SW480 (cell line): ENCODE measurements at regions not wholly inside any gene's neighbourhood (a gene's known extent, or its start where the extent isn't known, plus 50 kb on each side); places are given as distances from the start of the nearest gene placed in this dataset.

ENCODE experiments used
- DNase-seq: peaks from one replicate; pipeline ENCODE4 v3.0.0-alpha.2; 2016; ENCODE audit warnings: low spot score

- no peak for DNase-seq
Observed at GRCh38 chr15:98202256-98202655, 241.8 kb downstream of the ARRDC4 start.

- DNase-seq, result no peak
Observed at GRCh38 chr15:98203872-98204660, 243.6 kb downstream of the ARRDC4 start.

- DNase-seq, result no peak
Observed at GRCh38 chr15:98207928-98208327, 247.4 kb downstream of the ARRDC4 start.

- no peak for DNase-seq
Observed at GRCh38 chr15:98213346-98213979, 253.0 kb downstream of the ARRDC4 start.

- DNase-seq, result no peak
Observed at GRCh38 chr15:98216166-98216565, 255.7 kb downstream of the ARRDC4 start.

DNA sequence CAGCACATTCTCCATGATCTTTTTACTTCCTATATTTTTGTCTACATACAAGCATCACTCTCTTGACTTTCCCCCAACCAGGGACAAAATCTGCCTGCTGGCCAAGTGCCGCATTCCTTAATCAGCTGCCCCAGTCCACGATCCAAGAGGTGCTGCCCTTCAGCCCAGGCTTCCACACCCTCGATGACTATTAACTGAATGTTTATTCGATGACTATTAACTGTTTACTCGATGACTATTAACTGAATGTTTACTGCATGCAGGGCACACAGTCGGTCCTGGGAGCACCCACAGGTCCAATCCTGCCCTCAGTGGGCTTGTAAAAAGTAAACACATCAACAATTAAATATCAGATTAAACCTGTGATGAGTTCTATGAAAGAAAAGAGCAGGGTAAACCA, 256.9 kb downstream of the ARRDC4 start:
- no peak for DNase-seq

DNA sequence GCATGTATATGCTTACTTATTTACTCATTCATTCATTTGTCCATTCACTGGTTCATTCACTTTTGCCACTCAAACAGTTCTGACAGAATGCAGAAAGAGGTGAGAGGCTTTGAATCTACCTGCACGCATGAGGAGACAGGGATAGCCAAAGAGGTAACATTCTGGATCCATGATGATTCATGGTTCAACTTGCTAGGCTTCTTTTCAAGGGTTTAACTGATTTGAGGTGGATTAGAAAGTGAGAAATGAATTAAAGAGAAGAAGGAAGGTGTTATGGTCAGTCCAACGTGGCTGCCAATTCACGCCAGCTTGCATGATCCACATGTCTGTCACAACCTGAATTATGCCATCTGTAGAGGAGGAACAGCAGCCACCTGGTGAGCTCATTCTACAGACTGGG, 260.6 kb downstream of the ARRDC4 start:
- DNase-seq, result no peak

DNA sequence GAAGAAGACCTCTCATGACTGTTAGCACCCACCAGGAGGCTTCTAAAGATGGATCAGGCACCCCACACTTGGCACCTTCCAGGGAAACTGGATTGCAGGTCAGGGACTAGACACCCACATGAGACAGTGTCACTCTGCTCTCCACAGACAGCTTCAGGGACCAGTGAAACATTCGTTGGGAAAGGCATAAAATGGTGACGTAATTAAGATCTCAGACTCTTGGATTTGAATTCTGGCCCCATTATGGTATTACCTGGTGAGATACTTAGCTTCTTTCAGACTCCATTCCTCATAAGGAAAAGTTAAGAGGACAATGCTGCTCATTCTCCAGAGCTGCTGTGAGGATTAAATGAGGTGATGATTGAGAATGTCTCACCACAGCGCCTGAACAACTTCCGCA, 261.1 kb downstream of the ARRDC4 start:
- DNase-seq, result no peak

DNA sequence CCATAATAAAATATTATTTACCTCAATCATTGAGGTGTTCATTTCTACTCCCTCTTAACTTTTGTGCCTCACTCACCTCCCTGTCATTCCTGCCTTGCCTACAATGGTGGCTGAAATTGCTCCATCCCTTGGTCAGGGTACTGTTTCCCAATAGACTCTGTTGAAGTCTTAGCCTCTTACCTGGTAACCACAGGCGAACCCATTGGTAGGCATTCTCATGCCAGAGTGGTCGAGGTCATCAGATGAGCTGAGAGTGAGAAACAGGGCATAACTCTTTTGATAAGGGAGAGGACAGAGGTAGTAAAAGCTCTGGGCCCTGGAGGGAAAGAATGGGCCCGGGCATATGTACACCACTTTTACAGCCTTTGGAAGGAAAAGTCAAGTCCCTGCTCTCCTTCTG, 265.6 kb downstream of the ARRDC4 start:
- DNase-seq, result no peak

- no peak for DNase-seq
Observed at GRCh38 chr15:98226578-98226977, 266.1 kb downstream of the ARRDC4 start.

- DNase-seq, result no peak
Observed at GRCh38 chr15:98228846-98229245, 268.3 kb downstream of the ARRDC4 start.

- DNase-seq, result no peak
Observed at GRCh38 chr15:98230975-98231374, 270.5 kb downstream of the ARRDC4 start.

GRCh38 chr15:98231696-98232440, 271.4 kb downstream of the ARRDC4 start:
- DNase-seq, result no peak

GRCh38 chr15:98232761-98233160, 272.3 kb downstream of the ARRDC4 start:
- no peak for DNase-seq

DNA sequence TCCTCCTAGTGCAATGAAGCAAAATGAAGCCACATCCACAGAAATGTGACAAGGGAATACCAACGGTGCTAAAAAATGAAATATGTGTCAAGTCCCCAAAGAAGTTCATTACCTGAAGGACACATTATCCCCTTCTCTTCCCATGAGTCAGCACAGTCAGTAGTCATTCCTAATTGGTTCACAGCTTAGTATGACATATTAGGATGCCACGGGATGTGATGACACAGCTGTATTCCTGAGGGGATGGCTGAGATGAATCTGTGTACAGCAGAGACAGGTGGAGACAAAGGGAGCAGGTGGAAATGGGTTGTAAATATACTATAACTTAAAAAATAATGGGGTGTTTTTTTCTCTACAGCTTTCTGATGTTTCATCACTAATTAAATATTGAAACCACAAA, 273.4 kb downstream of the ARRDC4 start:
- DNase-seq, result no peak

GRCh38 chr15:98240303-98240702, 279.8 kb downstream of the ARRDC4 start:
- DNase-seq, result no peak

DNA sequence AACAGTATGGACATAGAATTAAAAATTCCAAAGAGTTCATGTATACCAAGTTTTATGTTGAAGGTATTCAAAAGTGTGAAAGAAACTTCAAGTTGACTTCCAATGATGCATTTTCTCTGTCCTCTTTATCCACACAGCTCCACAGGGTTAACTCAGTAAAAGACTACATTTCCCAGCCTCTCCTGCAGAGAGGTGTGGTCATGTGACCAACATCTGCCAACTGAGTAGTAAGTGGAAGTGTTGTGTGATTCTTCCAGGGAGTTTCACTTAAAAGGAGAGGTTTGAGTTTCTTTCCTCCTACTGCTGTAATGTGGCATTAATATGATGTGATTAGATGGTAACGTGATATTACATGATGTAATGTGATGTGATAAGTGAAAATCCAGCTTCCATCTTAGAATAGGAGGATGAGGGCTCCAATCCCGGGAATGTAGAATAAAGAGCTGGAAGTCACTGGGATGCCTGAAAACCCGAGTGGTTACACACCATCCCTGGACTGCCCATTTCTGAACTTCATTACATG, 280.6 kb downstream of the ARRDC4 start:
- DNase-seq, result peak; percentile 11

- no peak for DNase-seq
Observed at GRCh38 chr15:98257290-98257689, 296.8 kb downstream of the ARRDC4 start.

DNA sequence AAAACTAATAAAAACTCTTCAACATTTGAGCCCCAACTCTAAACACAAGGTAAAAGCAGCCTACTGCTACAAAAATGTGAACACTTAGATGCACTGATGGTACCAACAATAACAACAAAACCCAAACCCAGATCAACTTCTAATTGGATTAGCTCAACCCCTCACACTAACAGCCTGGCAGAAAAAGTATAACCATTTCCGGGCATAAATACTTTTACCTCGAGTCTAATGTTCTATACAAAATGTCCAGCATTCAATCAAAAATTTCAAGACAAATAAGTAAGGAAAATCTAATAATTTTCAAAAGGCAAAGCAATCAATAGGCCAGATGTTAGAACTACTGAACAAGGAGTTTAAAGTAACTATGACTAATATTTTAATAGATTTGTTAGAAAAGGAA, 303.3 kb downstream of the ARRDC4 start:
- no peak for DNase-seq

DNA sequence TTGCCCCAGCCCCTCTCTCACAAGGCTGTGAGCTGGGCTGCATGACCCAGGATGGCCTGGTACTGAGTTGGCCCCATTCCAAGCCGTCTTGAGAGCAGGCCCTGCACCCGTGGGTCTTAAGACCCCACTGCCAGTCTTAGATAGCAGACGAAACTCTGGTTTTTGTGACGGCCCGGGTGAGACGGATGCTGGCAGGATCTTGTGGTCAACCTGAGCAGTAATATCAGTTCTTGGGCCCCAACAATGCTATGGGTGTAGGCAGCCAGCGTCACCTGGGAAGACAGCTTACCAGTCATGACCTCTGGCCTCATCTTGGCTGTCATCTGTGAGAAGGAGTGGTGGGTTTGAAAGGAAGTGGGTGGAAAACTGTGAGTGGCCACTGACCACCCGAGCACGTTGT, 305.8 kb downstream of the ARRDC4 start:
- no peak for DNase-seq

DNA sequence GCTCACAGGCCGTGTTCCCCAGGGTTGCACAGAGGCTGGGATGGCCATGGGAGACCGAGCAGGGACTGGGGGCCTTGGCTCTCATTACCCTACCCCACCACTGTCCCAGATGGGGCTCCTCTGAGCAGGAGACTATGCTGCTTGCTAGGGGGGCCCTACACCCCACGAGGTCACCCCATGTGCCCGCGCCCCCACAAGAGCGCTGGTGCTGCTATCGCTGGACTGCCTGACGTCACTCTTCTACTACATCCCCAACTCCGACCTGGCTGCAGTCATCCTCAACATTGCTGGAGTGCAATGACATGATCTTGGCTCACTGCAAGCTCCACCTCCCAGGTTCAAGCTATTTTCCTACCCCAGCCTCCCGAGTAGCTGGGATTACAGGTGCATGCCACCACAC, 307.7 kb downstream of the ARRDC4 start:
- no peak for DNase-seq

- no peak for DNase-seq
Observed at GRCh38 chr15:98272625-98273024, 312.1 kb downstream of the ARRDC4 start.

GRCh38 chr15:98276018-98276417, 315.5 kb downstream of the ARRDC4 start:
- no peak for DNase-seq
